Astrocyte (in vitro differentiated cells and primary cell): ENCODE measurements at regions not wholly inside any gene's neighbourhood (a gene's known extent, or its start where the extent isn't known, plus 50 kb on each side); places are given as distances from the start of the nearest gene placed in this dataset.

Experiments used
- DNase-seq: peaks from one replicate; pipeline ENCODE4 v3.0.0-alpha.2; 2010; ENCODE audit warnings: low read depth
- FAIRE-seq: peaks from 2 replicates; lab custom pipeline; 2011; peaks lifted over from hg19 to GRCh38; lab: Jason Lieb, UNC
- H2AFZ ChIP-seq: 2 replicates; pipeline ENCODE4 v1.6.0; 2012; ENCODE audit warnings: low read depth, low read length, inconsistent platforms
- H3K27ac ChIP-seq: 2 replicates; pipeline ENCODE4 v1.5.1; 2011; ENCODE audit warnings: low read depth, low read length, inconsistent platforms
- H3K27me3 ChIP-seq: 2 replicates; pipeline ENCODE4 v1.6.0; 2011; ENCODE audit warnings: low read length, inconsistent platforms; ENCODE audit not compliant: insufficient read depth
- H3K36me3 ChIP-seq: 2 replicates; pipeline ENCODE4 v1.5.1; 2011; ENCODE audit warnings: low read length, inconsistent platforms; ENCODE audit not compliant: insufficient read depth
- H3K4me1 ChIP-seq: 2 replicates; pipeline ENCODE4 v1.5.1; 2011; ENCODE audit warnings: low read length, inconsistent platforms; ENCODE audit not compliant: insufficient read depth
- H3K4me2 ChIP-seq: 2 replicates; pipeline ENCODE4 v1.6.0; 2012; ENCODE audit warnings: low read length, inconsistent platforms
- H3K4me3 ChIP-seq: 2 replicates; pipeline ENCODE4 v1.5.1; 2011; ENCODE audit warnings: low read depth, mild to moderate bottlenecking, low read length, inconsistent platforms; ENCODE audit not compliant: insufficient read depth
- H3K79me2 ChIP-seq: 2 replicates; pipeline ENCODE4 v1.6.0; 2012; ENCODE audit warnings: mild to moderate bottlenecking, low read length, inconsistent platforms; ENCODE audit not compliant: insufficient read depth
- H3K9ac ChIP-seq: 2 replicates; pipeline ENCODE4 v1.6.0; 2012; ENCODE audit warnings: mild to moderate bottlenecking, low read length, inconsistent platforms
- H3K9me3 ChIP-seq: 2 replicates; pipeline ENCODE4 v1.5.1; 2012; ENCODE audit warnings: low read depth, mild to moderate bottlenecking, low read length, inconsistent platforms; ENCODE audit not compliant: insufficient read depth
- H4K20me1 ChIP-seq: 2 replicates; pipeline ENCODE4 v1.6.0; 2012; ENCODE audit warnings: low read length, inconsistent platforms; ENCODE audit not compliant: insufficient read depth
- H3K27ac Mint-ChIP-seq: one replicate; pipeline ENCODE4 v1.8.0; 2021; ENCODE audit warnings: mild to moderate bottlenecking, mixed read lengths; ENCODE audit not compliant: unreplicated experiment
- H3K27me3 Mint-ChIP-seq: one replicate; pipeline ENCODE4 v1.8.0; 2021; ENCODE audit warnings: low read depth, mixed read lengths; ENCODE audit not compliant: unreplicated experiment
- H3K36me3 Mint-ChIP-seq: one replicate; pipeline ENCODE4 v1.8.0; 2021; ENCODE audit warnings: low read depth, mixed read lengths; ENCODE audit not compliant: unreplicated experiment
- H3K4me1 Mint-ChIP-seq: one replicate; pipeline ENCODE4 v1.8.0; 2021; ENCODE audit warnings: low read depth, mixed read lengths; ENCODE audit not compliant: unreplicated experiment
- H3K4me3 Mint-ChIP-seq: one replicate; pipeline ENCODE4 v1.8.0; 2021; ENCODE audit warnings: mild to moderate bottlenecking, moderate library complexity, mixed read lengths; ENCODE audit not compliant: unreplicated experiment
- H3K9me3 Mint-ChIP-seq: one replicate; pipeline ENCODE4 v1.8.0; 2021; ENCODE audit warnings: mild to moderate bottlenecking, mixed read lengths; ENCODE audit not compliant: unreplicated experiment
- CTCF ChIP-seq: IDR thresholded peaks from 2 replicates; pipeline ENCODE4 v1.5.1; 2011; ENCODE audit warnings: low read depth, mild to moderate bottlenecking, inconsistent platforms, low read length, moderate library complexity; ENCODE audit not compliant: insufficient read depth
- EZH2 ChIP-seq: IDR thresholded peaks from 2 replicates; pipeline ENCODE4 v1.6.1; 2012; ENCODE audit warnings: mild to moderate bottlenecking, low read length, inconsistent platforms; ENCODE audit not compliant: insufficient read depth

GRCh38 chr2:24432121-24432520, 58.9 kb upstream of the NCOA1 start:
- DNase-seq (no peak), FAIRE-seq (no peak)
- Mint-ChIP-seq H3K27ac (no peak overlapping the region), H3K4me1 (peaks cover 9% of the 10 kb centered on the region), H3K4me3 (no peak overlapping the region), H3K36me3 (no peaks in the 10 kb centered on the region), H3K27me3 (peaks cover 8% of the 10 kb centered on the region), H3K9me3 (no peaks in the 10 kb centered on the region)
- no peaks in the 10 kb centered on the region for H3K9me3 ChIP-seq
- TF ChIP-seq EZH2 = no peak
- no peak for TF ChIP-seq CTCF
- H3K4me3 ChIP-seq = no peak overlapping the region
- H3K79me2 ChIP-seq = no peaks in the 10 kb centered on the region
- H3K27ac ChIP-seq = no peak overlapping the region
- no peak overlapping the region for H3K4me2 ChIP-seq
- H3K36me3 ChIP-seq = no peaks in the 10 kb centered on the region
- H4K20me1 ChIP-seq = no peaks in the 10 kb centered on the region
- peaks cover 8% of the 10 kb centered on the region for H3K4me1 ChIP-seq
- no peaks in the 10 kb centered on the region for H3K27me3 ChIP-seq
- no peak overlapping the region for H2AFZ ChIP-seq
- H3K9ac ChIP-seq = no peak overlapping the region

GRCh38 chr2:24429197-24430074, 61.6 kb upstream of the NCOA1 start:
- peak; percentile 98 for DNase-seq
- Histone ChIP-seq H3K27ac (no peak overlapping the region), H3K9ac (no peak overlapping the region), H2AFZ (peak overlapping the region; percentile 36), H3K79me2 (no peaks in the 10 kb centered on the region), H3K36me3 (no peaks in the 10 kb centered on the region), H3K9me3 (no peaks in the 10 kb centered on the region), H3K4me3 (no peak overlapping the region), H3K4me1 (peaks cover 4% of the 10 kb centered on the region), H3K27me3 (no peaks in the 10 kb centered on the region), H4K20me1 (no peaks in the 10 kb centered on the region), H3K4me2 (peak overlapping the region; percentile 56)
- Mint-ChIP-seq H3K4me1 (peaks cover 6% of the 10 kb centered on the region), H3K27ac (no peak overlapping the region), H3K4me3 (no peak overlapping the region), H3K9me3 (no peaks in the 10 kb centered on the region), H3K27me3 (no peaks in the 10 kb centered on the region), H3K36me3 (no peaks in the 10 kb centered on the region)
- FAIRE-seq = no peak
- TF ChIP-seq EZH2 (no peak), CTCF (no peak)

- Histone ChIP-seq H2AFZ (no peak overlapping the region), H3K79me2 (no peaks in the 10 kb centered on the region), H3K4me2 (no peak overlapping the region), H3K9me3 (no peaks in the 10 kb centered on the region), H3K4me3 (no peak overlapping the region), H3K27me3 (no peaks in the 10 kb centered on the region), H3K36me3 (no peaks in the 10 kb centered on the region), H3K9ac (no peak overlapping the region), H3K4me1 (no peaks in the 10 kb centered on the region), H3K27ac (no peak overlapping the region), H4K20me1 (no peaks in the 10 kb centered on the region)
- no peak for TF ChIP-seq CTCF
- TF ChIP-seq EZH2 = no peak
- H3K27me3 Mint-ChIP-seq = peaks cover 3% of the 10 kb centered on the region
- no peak overlapping the region for H3K27ac Mint-ChIP-seq
- no peaks in the 10 kb centered on the region for H3K36me3 Mint-ChIP-seq
- FAIRE-seq = no peak
- no peaks in the 10 kb centered on the region for H3K9me3 Mint-ChIP-seq
- H3K4me3 Mint-ChIP-seq = no peak overlapping the region
- no peak for DNase-seq
- H3K4me1 Mint-ChIP-seq = no peaks in the 10 kb centered on the region
Observed at GRCh38 chr2:24424387-24424786, 64.1 kb upstream of the ITSN2 start.
